ENCODE measurements at regions not wholly inside any gene's neighbourhood (a gene's known extent, or its start where the extent isn't known, plus 50 kb on each side); places are given as distances from the start of the nearest gene placed in this dataset.
A peak's percentile ranks its signal among the peaks of the same experiment; 100 is the strongest.

- H3K9ac ChIP-seq (ENCODE audit: low read length): no peak overlapping the region
- no peaks in the 10 kb centered on the region for H3K4me1 ChIP-seq (ENCODE audit: control insufficient read depth in 1 of 2, insufficient read depth in 2 of 2, low read length in 2 of 2)
- CTCF ChIA-PET: no interaction called here
- TF ChIP-seq CTCF (IDR thresholded peaks at IDR 0.05 in 2 of 3, conservative IDR thresholded peaks at IDR 0.05 in 1 of 3; ENCODE audit: borderline replicate concordance in 1 of 3, insufficient read depth in 1 of 3, low read depth in 2 of 3, low read length in 2 of 3): 0 out of 6 replicates have a peak, but pooled peaks of 1 of the 3 experiments have one; percentile 16
- no peak for TF ChIP-seq SIN3A (IDR thresholded peaks at IDR 0.05; ENCODE audit: low read depth)
- no peaks in the 10 kb centered on the region for H4K20me1 ChIP-seq (ENCODE audit: insufficient read depth)
- H3K27ac ChIP-seq (ENCODE audit: low read depth, low read length): no peak overlapping the region
- ATAC-seq (no peak), DNase-seq (ENCODE audit: low read depth, low spot score) (no peak)
- RAD21 ChIA-PET (ENCODE audit: low non-redundant PET in 1 of 2, low total read pairs in 2 of 2, uncharacterized antibody in 2 of 2, unreplicated experiment in 2 of 2): no interaction called here
- POLR2A ChIA-PET: no interaction called here
- BruUV-seq (replicated peaks): no TSS peak
- no peaks in the 10 kb centered on the region for H3K9me3 ChIP-seq (ENCODE audit: control insufficient read depth in 1 of 2, insufficient read depth in 1 of 2, low read depth in 1 of 2, low read length in 2 of 2)
- no peaks in the 10 kb centered on the region for H3K36me3 ChIP-seq (ENCODE audit: control insufficient read depth in 1 of 2, insufficient read depth in 2 of 2, low read length in 2 of 2)
- no peaks in the 10 kb centered on the region for H3K79me2 ChIP-seq (ENCODE audit: insufficient read depth, low read length)
- H3K27me3 ChIP-seq (ENCODE audit: insufficient read depth, low read length): no peaks in the 10 kb centered on the region
- no peaks in the 10 kb centered on the region for H3K9me2 ChIP-seq (ENCODE audit: insufficient read depth)
- no peak overlapping the region for H3K4me2 ChIP-seq (ENCODE audit: low read length)
- no peak overlapping the region for H3K4me3 ChIP-seq (replicated peaks in 1 of 2; ENCODE audit: low read depth in 1 of 2, low read length in 2 of 2)
- intact Hi-C loops (cut with micrococcal nuclease): no loop called here
- no peak overlapping the region for H2AFZ ChIP-seq (ENCODE audit: low read depth, low read length, poor library complexity, severe bottlenecking)
Measured at GRCh38 chr13:103388839-103389238, 322.6 kb upstream of the SLC10A2 start.

- no peaks in the 10 kb centered on the region for H3K36me3 ChIP-seq (ENCODE audit: control insufficient read depth in 1 of 2, insufficient read depth in 2 of 2, low read length in 2 of 2)
- no peak overlapping the region for H3K4me3 ChIP-seq (replicated peaks in 1 of 2; ENCODE audit: low read depth in 1 of 2, low read length in 2 of 2)
- H4K20me1 ChIP-seq (ENCODE audit: insufficient read depth): no peaks in the 10 kb centered on the region
- H3K9me3 ChIP-seq (ENCODE audit: control insufficient read depth in 1 of 2, insufficient read depth in 1 of 2, low read depth in 1 of 2, low read length in 2 of 2): no peaks in the 10 kb centered on the region; a peak in 1 of 4 replicates
- POLR2A ChIA-PET: no interaction called here
- H3K27me3 ChIP-seq (ENCODE audit: insufficient read depth, low read length): no peaks in the 10 kb centered on the region
- H3K9me2 ChIP-seq (ENCODE audit: insufficient read depth): no peaks in the 10 kb centered on the region
- no peak overlapping the region for H3K9ac ChIP-seq (ENCODE audit: low read length)
- RAD21 ChIA-PET (ENCODE audit: low non-redundant PET in 1 of 2, low total read pairs in 2 of 2, uncharacterized antibody in 2 of 2, unreplicated experiment in 2 of 2): no interaction called here
- no peaks in the 10 kb centered on the region for H3K79me2 ChIP-seq (ENCODE audit: insufficient read depth, low read length)
- H3K27ac ChIP-seq (ENCODE audit: low read depth, low read length): no peak overlapping the region
- H3K4me2 ChIP-seq (ENCODE audit: low read length): no peak overlapping the region
- CTCF ChIA-PET: no interaction called here
- DNase-seq (ENCODE audit: low read depth, low spot score): no peak
- no TSS peak for BruUV-seq (replicated peaks)
- no peak overlapping the region for H2AFZ ChIP-seq (ENCODE audit: low read depth, low read length, poor library complexity, severe bottlenecking)
- intact Hi-C loops (cut with micrococcal nuclease): no loop called here
- TF ChIP-seq REST (IDR thresholded peaks at IDR 0.05; ENCODE audit: low read depth) (peak; percentile 40), EZH2 (IDR thresholded peaks at IDR 0.05) (no peak), ZNF274 (IDR thresholded peaks at IDR 0.05; ENCODE audit: low read depth, low read length) (no peak), TCF7L2 (IDR thresholded peaks at IDR 0.05; ENCODE audit: borderline replicate concordance, extremely low read depth, insufficient read depth, insufficient read length) (no peak), CTCF (IDR thresholded peaks at IDR 0.05 in 2 of 3, conservative IDR thresholded peaks at IDR 0.05 in 1 of 3; ENCODE audit: borderline replicate concordance in 1 of 3, insufficient read depth in 1 of 3, low read depth in 2 of 3, low read length in 2 of 3) (no peak)
- H3K4me1 ChIP-seq (ENCODE audit: control insufficient read depth in 1 of 2, insufficient read depth in 2 of 2, low read length in 2 of 2): no peaks in the 10 kb centered on the region
- ATAC-seq: no peak; the same call in 1 of the 2 replicates
Measured at GRCh38 chr13:103386341-103386740, 320.1 kb upstream of the SLC10A2 start.

Data from HCT116 (cell line).